ENCODE measurements at regions not wholly inside any gene's neighbourhood (a gene's known extent, or its start where the extent isn't known, plus 50 kb on each side); places are given as distances from the start of the nearest gene placed in this dataset.

DNA sequence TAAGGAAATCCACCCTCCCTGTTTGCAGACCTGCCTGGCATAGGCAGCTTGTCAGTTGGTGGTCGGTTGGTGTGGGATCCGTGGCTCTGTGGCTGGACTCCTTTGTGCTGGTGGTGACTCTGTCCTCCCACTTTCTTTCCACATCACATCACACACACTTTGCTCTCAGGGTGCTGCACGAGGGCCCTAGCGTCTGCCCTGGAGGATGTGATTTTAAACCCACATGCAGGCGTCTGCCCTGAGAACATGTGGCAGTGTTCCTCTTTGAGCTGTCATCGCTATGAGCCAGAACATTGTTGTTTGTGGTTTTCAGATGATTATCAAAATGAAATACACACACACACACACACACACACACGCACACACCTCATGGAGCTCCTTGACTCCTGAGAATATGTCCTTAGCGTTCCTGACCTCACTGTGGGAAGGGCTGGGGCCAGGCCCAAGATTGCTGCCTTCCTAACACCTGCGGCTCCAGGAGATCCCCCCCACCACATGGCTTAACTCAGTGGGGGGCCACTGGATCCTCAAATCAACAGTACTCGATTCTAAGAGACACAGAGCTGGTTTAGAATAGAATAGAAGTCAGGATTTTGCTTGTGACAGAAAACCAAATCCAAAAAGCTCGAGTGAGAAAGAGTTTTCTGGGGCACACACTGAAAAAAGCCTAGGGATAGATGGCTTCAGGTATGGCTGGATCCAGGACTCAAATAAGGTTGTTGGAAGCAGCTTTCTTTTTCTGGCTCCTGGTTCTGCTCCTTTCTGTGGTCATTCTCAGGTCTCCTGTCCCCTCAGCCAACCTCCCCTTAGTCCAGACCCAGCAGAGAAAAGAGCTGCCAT is 54.8 kb downstream of the RTP5 start:
- no peak for DNase-seq (ENCODE audit: low read depth in 2 of 2, low spot score in 1 of 2)

DNA sequence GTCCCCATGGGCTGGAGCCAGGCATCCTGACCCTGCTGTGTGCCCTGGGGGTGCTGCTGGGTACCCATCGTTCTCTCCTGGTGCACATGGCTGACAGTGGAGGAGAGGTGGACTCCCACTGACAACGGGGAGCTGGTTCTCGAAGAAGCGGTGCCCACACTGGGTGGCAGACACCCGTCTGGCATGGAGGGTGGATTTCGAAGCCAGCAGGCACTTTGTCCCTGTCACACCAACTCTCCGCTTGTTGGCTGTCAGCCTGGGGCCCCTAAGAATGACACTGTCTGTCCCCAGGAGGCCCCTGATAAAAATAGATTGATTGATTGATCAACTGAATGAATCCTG is 55.4 kb downstream of the RTP5 start:
- no peak for DNase-seq (ENCODE audit: low read depth in 2 of 2, low spot score in 1 of 2)

DNA sequence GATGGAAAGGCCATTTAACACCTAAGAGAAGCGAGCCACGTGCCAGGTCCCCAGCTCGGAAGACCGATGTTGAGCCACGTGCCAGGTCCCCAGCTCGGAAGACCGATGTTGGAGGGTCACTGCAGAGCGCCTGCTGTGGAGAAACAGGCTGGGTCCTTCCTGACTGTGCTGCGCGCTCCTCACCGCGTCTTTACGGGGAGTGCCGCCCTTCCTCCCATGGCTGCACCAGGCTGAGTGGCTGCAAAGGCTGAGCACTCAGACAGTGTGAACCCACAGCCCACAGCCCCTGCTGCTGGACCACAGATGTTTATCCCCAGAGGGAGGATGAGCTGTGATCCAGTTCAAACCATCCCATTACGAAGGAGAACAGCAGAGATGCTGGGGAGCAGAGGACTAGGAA is 55.7 kb downstream of the RTP5 start:
- DNase-seq (ENCODE audit: low read depth in 2 of 2, low spot score in 1 of 2): no peak

DNA sequence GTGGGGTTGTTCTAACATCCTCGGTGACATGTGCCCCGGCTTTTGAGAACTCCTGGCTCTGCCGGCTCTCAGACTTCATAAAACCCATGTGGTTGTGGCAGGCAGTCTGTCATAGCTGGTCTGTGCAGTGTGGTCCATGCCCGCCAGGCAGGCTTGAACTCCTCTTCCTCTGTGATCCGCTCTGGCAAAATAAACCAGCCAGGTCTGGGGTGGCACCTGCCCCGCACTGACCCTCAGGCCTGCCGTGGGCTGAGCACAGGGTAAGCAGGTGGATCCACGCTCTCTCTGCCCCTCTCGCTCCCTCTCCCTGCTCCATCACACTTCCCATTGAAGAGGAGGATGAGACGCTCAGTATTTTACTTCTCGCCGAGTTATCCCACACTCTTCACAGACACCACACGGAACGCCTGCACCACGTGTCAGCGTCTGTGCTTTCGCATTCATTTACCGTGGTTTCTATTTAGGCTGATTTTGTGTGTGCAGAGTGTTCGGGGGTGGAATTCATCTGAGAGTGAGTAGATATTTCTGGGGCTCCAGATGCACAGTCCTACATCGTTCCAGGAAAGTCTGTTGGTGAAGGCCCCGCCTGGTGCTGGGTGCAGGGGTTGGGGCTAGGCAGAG is 56.4 kb downstream of the RTP5 start:
- no peak for DNase-seq (ENCODE audit: low read depth in 2 of 2, low spot score in 1 of 2)

DNA sequence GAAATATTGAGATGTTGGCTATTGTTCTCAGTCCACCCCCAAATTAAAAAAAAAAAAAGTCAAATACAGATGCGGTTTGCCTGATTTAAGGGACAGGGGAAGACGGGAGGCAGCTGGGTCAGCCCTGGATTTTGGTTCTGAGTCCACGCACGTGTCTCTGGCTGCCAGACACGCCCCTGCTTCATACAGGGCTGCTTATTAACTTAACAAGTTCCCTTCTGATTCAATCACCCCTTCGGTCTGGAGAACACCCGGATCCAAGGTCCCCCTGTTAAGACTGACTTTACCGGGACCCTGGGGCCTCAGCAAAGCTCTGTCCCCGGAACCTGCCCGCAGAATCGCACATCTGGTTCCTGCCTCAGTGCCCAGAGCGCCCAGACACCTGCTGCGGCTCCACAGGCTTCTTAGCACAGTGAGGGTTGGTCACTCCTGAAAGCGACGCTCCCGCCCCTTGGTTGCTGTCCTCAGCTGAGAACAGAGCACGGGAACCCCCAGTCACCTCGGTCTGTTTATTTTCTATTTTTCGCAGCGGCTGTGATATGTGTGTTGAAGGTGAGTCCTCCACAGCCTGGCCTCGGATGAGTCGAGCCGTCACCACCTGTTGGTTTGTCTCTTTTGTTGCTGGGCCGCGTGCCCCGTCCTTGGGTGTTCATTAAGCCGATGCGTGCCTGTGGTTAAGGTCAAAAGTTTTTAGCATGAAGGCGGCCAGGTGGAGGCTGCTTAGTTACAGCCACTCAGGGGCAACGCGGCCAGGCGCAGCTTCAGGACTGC is 57.2 kb downstream of the RTP5 start:
- DNase-seq (ENCODE audit: low read depth in 2 of 2, low spot score in 1 of 2): no peak

DNA sequence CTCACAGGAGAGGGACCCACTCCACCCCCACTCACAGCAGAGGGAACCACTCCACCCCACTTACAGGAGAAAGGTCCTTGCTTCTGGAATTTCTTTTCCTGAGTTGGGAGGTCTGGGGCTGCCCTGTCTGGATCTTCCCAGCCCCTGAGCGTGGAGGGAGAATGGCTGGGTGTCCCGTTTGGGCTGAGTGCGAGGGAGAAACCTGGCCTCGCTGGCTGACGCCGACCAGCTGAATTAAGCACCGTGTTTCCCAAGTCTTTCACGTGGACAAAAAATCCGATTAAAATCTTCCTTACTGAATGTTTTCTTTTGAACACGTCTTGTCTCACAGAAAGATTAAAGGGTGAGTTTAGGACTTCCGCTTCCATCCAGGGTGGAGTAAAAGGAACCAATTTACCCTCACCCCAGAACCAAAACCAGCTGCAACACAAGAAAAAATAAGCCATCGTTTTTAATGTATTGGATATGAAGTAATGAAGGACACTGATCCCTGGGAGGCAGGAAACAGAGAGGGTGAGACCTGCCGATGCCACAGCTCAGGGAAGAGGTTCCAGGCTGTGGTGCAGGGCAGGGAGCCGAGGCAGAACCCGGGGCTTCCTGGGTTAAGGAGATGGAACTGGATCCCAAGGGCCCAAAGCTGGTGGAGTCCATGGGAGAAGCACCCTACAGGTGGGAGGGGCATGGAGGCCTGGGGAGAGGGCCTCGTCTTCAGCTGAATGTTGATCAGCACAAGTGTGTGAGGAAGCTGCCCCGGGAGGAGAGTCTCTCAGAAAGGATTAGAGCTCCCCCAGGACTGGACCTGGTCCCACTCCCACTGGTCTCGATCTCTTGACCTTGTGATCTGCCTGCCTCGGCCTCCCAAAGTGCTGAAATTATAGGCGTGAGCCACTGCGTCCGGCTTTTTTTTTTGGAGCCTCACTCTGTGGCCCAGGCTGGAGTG is 60.3 kb downstream of the RTP5 start:
- no peak for DNase-seq (ENCODE audit: low read depth in 2 of 2, low spot score in 1 of 2)

DNA sequence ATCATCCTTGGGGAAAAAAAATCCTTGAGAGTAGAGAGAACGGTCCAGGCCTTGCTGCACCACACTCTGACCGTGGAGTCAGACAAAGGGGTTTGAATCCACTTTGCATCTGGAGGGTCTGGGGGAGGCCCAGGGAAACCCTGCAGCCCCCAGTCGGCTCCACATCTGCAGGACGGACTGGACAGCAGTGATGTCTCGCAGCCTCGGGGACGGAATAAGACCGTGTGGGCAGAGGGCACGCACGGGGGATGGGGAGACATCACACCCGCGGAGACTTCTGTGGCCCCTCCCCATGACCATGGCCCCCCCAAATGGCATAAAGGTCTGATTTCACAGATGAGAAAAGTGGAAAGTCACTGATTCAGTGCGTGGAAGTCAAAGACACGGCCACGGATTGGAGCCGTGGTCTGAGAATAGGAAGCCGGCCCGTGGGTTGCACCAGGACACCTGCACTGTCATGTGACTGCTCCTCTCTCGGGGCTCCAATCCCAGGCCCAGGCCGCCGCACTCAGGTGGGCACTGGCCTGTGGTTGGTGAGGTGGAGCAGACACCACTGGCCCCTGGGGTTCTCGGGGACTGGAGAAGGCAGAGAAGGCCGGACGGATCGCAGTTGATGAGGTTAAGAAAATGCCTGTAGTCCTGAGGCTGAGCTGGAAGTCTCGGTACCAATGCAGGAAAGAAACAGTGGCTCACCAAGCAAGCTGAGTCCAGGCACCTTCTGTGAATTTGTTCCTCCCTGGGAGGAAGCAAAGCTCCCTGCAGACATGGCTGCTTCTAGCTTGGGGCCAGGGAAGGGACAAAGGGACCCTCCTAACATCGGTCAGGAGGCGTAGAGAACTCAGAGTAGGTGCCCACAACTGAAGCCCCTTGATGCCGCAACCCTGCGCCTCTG is 61.8 kb downstream of the RTP5 start:
- no peak for DNase-seq (ENCODE audit: low read depth in 2 of 2, low spot score in 1 of 2)

DNA sequence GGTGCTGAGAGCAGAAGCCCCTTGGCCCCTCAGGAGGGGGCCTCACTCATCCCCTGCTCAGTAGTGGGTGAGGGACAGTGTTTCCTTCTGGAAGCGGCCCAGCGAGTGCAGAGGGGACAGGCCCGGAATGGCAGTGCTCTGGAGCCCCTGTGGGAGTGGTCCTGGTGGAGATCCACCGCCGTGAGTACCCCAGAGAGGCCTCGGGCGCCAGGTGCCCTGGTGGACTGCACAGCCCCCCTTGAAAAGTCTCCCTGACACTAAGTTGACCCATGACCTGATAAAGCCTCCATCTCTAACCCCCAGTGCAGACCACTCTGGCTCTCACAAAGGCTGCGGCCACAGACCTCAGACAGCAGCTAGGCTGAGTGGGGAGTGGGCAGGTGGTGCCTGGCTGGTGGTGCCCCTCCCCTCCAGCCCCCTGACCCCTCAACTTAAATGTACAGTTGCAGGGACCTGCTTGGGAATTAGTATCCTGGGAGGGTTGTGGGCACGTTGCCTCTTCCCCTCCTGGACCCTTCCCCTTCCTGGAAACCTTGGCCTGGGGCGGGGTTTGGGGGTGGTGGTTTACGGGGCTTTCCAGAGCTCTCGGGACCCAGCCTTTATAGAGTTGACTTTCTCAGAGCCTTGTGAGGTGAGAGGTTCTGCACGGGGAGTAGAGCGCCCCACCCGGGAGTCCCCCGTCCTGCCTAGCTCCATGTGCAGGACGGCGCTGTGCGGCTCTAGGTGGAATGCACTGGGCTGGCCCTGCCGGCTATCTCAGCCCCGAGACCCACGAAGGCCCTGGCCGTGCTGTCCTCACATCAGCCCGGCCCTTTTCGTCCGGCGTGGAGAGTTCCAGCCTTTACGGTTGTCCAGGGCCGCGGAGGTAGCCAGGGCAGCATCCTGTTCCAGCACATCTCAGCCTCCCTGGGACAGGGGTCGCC is 62.7 kb downstream of the RTP5 start:
- DNase-seq (ENCODE audit: low read depth in 2 of 2, low spot score in 1 of 2): no peak

DNA sequence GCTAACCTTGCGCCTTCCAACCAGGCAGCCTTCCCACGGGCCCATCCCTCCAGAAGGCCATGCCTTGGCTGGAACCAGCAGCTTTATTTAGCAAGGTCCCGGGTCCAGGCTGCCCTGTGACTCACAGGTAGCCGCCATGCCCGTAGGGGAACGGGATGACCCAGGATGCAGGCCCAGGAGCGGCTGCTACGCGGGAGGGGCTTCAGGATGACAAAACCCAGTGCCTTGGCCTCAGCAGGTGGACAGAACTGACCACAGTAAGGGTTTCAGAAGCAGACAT is 63.3 kb downstream of the RTP5 start:
- no peak for DNase-seq (ENCODE audit: low read depth in 2 of 2, low spot score in 1 of 2)

DNA sequence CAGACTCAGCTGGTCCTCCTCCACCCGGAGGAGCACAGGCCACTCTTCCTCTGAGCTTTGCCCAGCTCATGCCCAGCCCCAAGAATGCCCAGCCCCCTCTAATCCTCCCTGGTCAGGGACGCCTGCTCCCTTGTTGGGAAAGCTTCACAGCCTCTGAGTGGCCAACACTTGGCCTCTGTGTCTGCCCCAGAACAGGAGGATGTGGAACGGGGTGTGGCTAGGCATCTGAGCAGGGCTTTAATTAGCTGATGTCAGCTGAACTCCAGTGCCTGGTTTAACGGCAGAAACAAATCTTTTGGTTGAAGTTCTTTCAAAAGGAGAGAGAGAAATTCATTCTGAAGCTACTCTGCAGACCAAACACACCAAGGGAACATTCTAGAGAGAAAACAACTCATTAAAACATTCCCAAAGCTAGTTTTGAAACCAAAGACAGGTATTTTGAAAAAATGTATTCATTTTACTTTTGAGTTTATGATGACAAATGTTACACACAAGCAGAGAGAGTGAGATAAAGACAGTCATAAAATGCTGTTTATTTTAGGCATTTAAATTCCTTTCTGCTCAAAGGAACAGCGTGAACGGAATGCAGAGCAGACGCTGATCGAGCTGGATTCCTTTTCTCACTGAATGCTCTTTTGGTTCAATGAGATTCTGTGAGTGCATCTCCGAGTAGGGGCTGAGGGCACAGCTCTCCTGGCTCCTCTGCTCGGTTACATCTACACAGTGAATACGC is 63.8 kb downstream of the RTP5 start:
- DNase-seq (ENCODE audit: low read depth in 2 of 2, low spot score in 1 of 2): no peak

DNA sequence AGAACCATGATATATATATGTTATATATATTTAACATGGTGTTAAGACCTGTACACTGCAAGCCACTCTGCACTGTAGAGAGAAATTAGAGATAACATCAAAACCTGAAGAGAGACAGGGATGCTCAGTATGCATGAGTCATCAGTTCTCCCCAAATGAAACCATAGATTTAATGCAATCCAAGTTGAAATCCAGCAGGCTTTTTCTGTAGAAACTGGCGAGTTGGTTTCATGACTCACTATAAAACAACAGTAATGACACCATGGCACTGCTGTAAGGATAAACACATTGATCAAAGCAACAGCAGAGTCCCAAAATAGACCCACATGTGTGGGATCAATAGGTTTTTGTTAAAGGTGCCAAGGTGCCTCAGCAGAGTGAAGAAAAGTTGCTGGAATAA is 65.8 kb downstream of the RTP5 start:
- no peak for DNase-seq (ENCODE audit: low read depth in 2 of 2, low spot score in 1 of 2)

DNA sequence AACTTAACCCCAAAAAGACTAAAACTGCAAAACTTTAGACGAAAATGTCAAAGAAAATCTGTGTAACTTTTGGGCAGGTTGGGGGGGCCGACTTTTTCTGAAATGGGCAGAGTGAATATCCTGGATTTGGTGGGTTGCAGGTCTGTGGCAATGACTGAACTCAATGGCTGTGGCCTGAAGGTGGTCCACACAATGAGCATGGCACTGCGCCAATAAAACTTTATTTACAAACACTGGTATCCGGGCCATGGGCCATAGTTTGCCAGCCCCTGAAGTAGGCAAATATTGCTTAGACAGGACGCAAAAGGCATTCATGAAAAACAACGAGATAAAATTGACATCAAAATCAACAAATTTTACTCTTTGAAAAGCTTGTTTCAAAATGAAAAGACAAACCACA is 66.2 kb downstream of the RTP5 start:
- DNase-seq (ENCODE audit: low read depth in 2 of 2, low spot score in 1 of 2): no peak

DNA sequence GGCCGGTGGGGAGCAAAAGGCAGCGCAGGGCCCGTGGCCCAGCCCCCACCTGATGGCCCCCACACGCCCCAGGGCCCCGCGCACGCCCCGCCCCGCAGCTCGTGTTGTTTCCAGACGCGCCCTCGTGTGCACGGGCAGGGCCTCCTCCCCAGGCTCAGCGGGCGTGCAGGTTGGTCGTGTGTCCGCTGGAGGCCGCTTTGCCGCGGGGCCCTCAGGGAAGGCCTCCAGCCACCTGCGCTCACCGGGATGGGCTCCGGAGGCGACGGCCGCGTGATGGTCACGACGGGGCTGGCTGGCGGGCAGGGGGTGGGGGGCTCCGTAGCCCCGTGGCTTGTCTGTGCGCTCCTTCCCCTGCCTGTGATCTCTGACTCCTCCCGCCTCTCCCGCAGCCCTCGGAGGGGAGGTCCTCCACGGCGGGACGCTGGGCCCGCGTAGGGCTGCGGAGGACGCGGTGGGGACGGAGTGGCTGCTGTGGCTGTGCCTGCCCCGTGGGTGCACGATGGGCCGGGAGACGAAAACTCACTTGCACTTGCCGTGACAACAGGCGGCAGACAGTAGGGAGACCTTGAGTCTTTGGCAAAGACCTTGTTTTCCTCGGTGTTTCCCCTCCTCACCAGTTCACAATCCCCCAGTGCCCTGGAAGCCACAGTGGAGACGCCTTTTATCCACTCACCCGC is 67.1 kb downstream of the RTP5 start:
- no peak for DNase-seq (ENCODE audit: low read depth in 2 of 2, low spot score in 1 of 2)

DNA sequence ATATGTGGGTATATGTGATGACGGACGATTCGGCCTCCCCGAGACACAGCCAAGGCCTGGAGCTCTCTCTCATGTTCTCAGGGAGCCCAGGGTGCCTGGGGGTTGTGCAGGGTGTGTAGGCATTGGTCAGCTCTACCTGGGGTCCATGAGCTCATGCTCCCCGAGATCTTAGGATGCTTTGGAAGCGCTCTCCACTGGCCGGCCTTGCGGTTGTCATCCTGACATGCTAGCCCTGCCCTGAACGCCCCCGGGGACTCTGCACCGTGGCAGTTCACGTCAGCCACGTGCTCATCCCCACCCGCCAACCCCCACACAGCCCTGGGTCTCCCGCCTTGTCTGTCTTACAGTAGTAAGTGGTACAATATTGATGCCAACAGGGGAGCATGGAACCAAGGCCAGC is 67.8 kb downstream of the RTP5 start:
- DNase-seq (ENCODE audit: low read depth in 2 of 2, low spot score in 1 of 2): no peak

DNA sequence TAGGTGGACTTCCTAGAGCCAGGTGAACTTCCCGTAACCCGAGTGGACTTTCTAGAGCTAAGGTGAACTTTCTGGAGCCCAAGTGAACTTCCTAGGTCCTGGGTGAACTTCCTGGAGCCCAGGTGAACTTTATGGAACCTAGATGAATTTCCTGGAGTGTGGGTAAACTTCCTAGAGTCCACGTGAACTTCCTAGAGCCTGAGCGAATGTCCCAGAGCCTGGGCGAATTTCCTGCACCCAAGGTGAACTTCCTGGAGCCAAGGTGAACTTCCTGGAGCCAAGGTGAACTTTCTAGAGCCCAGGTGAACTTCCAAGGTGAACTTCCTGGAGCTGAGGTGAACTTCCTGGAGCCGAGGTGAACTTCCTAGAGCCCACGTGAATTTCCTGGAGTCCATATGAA is 70.0 kb downstream of the RTP5 start:
- no peak for DNase-seq (ENCODE audit: low read depth in 2 of 2, low spot score in 1 of 2)

DNA sequence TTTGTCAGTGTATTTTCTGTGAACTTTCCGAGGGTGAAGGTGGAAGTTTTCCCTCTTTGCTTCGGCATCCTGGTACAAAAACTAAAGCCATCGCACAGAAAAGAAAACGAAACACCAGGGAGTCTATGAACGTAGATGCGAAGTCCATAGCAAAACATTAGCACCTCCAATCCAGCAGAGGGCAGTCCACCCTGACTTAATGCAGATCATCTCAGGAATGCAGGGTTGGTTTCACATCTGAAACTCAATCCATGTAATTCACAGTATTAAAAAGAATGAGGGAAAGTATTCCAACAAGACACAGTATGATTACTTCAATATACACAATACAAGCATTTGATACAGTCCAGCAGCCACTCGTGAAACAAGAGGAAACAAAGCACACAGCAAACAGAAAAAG is 70.8 kb downstream of the RTP5 start:
- no peak for DNase-seq (ENCODE audit: low read depth in 2 of 2, low spot score in 1 of 2)

DNA sequence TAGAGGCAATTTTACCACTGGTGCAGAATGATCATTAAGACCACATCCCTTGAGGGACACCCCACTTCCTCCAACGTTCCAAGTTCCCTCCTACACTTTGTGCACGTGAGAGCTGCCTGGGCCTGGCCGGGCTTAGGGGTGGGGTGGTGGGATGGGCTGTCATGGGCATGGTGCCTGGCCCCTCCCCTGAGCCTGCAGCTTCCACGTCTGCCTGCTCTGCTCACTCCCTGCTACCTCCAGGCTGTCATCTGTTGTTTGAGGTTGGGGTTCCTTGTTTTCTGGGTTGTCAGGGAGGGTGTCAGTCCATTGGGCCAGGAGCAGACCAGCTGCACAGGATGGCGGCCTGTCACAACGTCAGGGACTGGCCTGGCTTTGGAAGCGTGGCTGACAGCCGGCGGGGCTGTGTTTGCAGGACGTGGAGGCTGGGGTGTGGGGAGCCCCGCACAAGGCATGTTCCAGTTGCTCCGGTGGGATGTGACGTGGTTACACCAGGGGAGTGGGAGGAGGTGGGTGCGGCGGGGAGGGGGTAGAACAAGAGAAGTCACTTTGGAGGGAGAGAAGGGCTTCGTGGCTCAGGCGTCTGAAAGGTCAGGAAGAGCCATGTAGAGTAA is 72.3 kb downstream of the RTP5 start:
- no peak for DNase-seq (ENCODE audit: low read depth in 2 of 2, low spot score in 1 of 2)

Measured in stimulated activated CD8-positive, alpha-beta memory T cell treated with anti-CD3 and anti-CD28 coated beads, Interleukin-4, amount 100 ng/mL, for 4 hours (primary cell).